ENCODE measurements at regions not wholly inside any gene's neighbourhood (a gene's known extent, or its start where the extent isn't known, plus 50 kb on each side); places are given as distances from the start of the nearest gene placed in this dataset.

- TF ChIP-seq CTCF (IDR thresholded peaks at IDR 0.05) (no peak), POLR2A (IDR thresholded peaks at IDR 0.05) (no peak)
Measured at GRCh38 chr2:128750328-128751165, 431.9 kb upstream of the HS6ST1 start.

Measured in Peyer's patch (tissue), 4 donors.